B cell (primary cell): ENCODE measurements at regions not wholly inside any gene's neighbourhood (a gene's known extent, or its start where the extent isn't known, plus 50 kb on each side); places are given as distances from the start of the nearest gene placed in this dataset.

Source experiments
- ATAC-seq: fragments of 200-7000 bp; cut with Tn5 transposase; one replicate; pipeline ENCODE4 v1.10.0; 2021; ENCODE audit warnings: low read depth, mild to moderate bottlenecking, moderate number of reproducible peaks, moderate library complexity
- CTCF ChIA-PET: fragments of 350-600 bp; sonication (Branson Sonifier 250); formaldehyde crosslinking; loops from one replicate; lab custom pipeline; 2021; ENCODE audit warnings: antibody characterized with exemption, inconsistent platforms; lab: Charles Lee
- POLR2A ChIA-PET: fragments of 350-600 bp; sonication (Branson Sonifier 250); formaldehyde crosslinking; loops from one replicate; lab custom pipeline; 2021; ENCODE audit warnings: antibody characterized with exemption; lab: Charles Lee
- DNase-seq: peaks from one replicate; pipeline ENCODE4 v3.0.0; 2013
- H2AFZ ChIP-seq: 2 replicates; pipeline ENCODE4 v1.6.1; 2012; ENCODE audit warnings: mild to moderate bottlenecking, low read depth, low read length; ENCODE audit not compliant: insufficient read depth, poor library complexity, severe bottlenecking
- H3K27ac ChIP-seq, 2 donors: 1 replicate in 1 of 2; 2 replicates in 1 of 2; pipeline ENCODE4 v1.5.1; 2012 to 2013; ENCODE audit warnings: low read length in 2 of 2, mild to moderate bottlenecking in 2 of 2, moderate library complexity in 1 of 2
- H3K27me3 ChIP-seq, 4 experiments: fragments of 200-600 bp in 1 of 4; sonication (generic) in 1 of 4; replicated peaks in 1 of 4; 1 replicate in 2 of 4; 2 replicates in 2 of 4; pipeline versions ENCODE4 v1.6.1 to v1.7.0; 2013 to 2016; ENCODE audit warnings: low read length in 3 of 4, mild to moderate bottlenecking in 2 of 4, mixed read lengths in 1 of 4, moderate library complexity in 1 of 4; ENCODE audit not compliant: insufficient read depth in 4 of 4, control insufficient read depth in 3 of 4; ENCODE audit errors: control extremely low read depth in 1 of 4
- H3K36me3 ChIP-seq, 2 experiments: replicated peaks in 1 of 2; 1 replicate in 1 of 2; 2 replicates in 1 of 2; pipeline versions ENCODE4 v1.6.1 to v1.7.1; 2013; ENCODE audit warnings: low read length in 1 of 2; ENCODE audit not compliant: insufficient read depth in 2 of 2, control insufficient read depth in 1 of 2; ENCODE audit errors: control extremely low read depth in 1 of 2, extremely low read depth in 1 of 2
- H3K4me1 ChIP-seq, 2 donors: fragments of 200-600 bp in 1 of 2; sonication (generic) in 1 of 2; 1 replicate in 1 of 2; 2 replicates in 1 of 2; pipeline versions ENCODE4 v1.5.1 to v1.6.1; 2013 to 2017; ENCODE audit warnings: low read length in 2 of 2; ENCODE audit not compliant: control insufficient read depth in 2 of 2, insufficient read depth in 2 of 2
- H3K4me2 ChIP-seq: replicated peaks from 2 replicates; pipeline ENCODE3; 2012; ENCODE audit warnings: mild to moderate bottlenecking, low read depth, low read length; ENCODE audit not compliant: poor library complexity, severe bottlenecking
- H3K4me3 ChIP-seq, 5 experiments: fragments of 200-600 bp in 1 of 5; sonication (generic) in 1 of 5; 1 replicate in 3 of 5; 2 replicates in 2 of 5; pipeline versions ENCODE4 v1.5.1 to v1.7.0; 2011 to 2016; ENCODE audit warnings: low read length in 4 of 5, mild to moderate bottlenecking in 4 of 5, low read depth in 2 of 5, control low read depth in 1 of 5, moderate library complexity in 1 of 5; ENCODE audit not compliant: insufficient read depth in 1 of 5; ENCODE audit errors: control extremely low read depth in 1 of 5, extremely low read depth in 1 of 5
- H3K79me2 ChIP-seq: fragments of 200-600 bp; sonication (generic); one replicate; pipeline ENCODE4 v1.6.0; 2016; ENCODE audit warnings: low read length; ENCODE audit not compliant: control insufficient read depth, insufficient read depth
- H3K9ac ChIP-seq: fragments of 200-600 bp; sonication (generic); 2 replicates; pipeline ENCODE4 v1.6.1; 2017; ENCODE audit warnings: mild to moderate bottlenecking, low read length, moderate library complexity
- H3K9me3 ChIP-seq, 3 donors: one replicate each; pipeline versions ENCODE4 v1.6.1 to v1.7.1; 2013; ENCODE audit warnings: low read length in 2 of 3; ENCODE audit not compliant: control insufficient read depth in 2 of 3, insufficient read depth in 1 of 3; ENCODE audit errors: control extremely low read depth in 1 of 3
- H4K20me1 ChIP-seq: 2 replicates; pipeline ENCODE4 v1.6.0; 2012; ENCODE audit warnings: mild to moderate bottlenecking, low read length; ENCODE audit not compliant: insufficient read depth, control insufficient read depth, poor library complexity, severe bottlenecking
- H3K27ac Mint-ChIP-seq: one replicate; pipeline ENCODE4 v1.8.0; 2021; ENCODE audit warnings: mixed read lengths
- H3K27me3 Mint-ChIP-seq: one replicate; pipeline ENCODE4 v1.8.0; 2021; ENCODE audit warnings: mixed read lengths
- H3K4me1 Mint-ChIP-seq: one replicate; pipeline ENCODE4 v1.8.0; 2021; ENCODE audit warnings: mixed read lengths
- H3K4me3 Mint-ChIP-seq: one replicate; pipeline ENCODE4 v1.8.0; 2021; ENCODE audit warnings: mixed read lengths
- H3K9me3 Mint-ChIP-seq: one replicate; pipeline ENCODE4 v1.8.0; 2022; ENCODE audit warnings: mixed read lengths; ENCODE audit not compliant: insufficient read depth
- EZH2 ChIP-seq: IDR thresholded peaks from 2 replicates; pipeline ENCODE4 v1.6.1; 2012; ENCODE audit warnings: borderline replicate concordance, low read depth, mild to moderate bottlenecking, moderate library complexity, low read length; ENCODE audit not compliant: insufficient read depth, poor library complexity, severe bottlenecking
- WGBS: methylation state at CpG from one replicate; pipeline ENCODE4 v1.1.5; 2013; ENCODE audit warnings: missing lambda C conversion rate; ENCODE audit not compliant: insufficient coverage; 5-methylcytosine and 5-hydroxymethylcytosine counted together
- intact Hi-C: fragments of 100-400 bp; cut with micrococcal nuclease; formaldehyde crosslinking; loops from one replicate; pipeline ENCODE4 v1.10.0; 2022
- TF ChIP-seq, protein P1 (sequence below): fragments of 200-600 bp; IDR thresholded peaks from one replicate; pipeline ENCODE4 v1.8.0; 2022; ENCODE audit warnings: antibody characterized with exemption, mild to moderate bottlenecking

DNA sequence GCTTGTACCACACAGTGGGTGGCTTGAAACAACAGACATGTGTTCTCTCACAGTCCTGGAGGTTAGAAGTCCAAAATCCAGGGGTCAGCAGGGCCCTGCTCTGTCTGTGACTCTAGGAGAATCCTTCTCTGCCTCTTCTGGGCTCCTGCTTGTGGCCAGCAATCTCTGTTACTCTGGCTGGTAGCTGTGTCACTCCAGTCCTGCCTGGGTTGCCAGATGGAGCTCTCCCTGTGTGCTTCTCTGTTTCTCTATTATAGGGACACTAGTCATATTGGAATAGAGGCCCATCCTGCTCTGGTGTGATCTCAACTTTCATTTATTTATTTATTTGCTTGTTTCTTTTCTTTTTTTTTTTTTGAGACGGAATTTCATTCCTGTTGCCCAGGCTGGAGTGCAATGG is 276.6 kb upstream of the GALNT17 start:
- Histone ChIP-seq H3K27ac (no peak overlapping the region), H3K4me1 (no peaks in the 10 kb centered on the region), H3K27me3 (peaks cover 0 to 2% (median 0%) of the 10 kb centered on the region in 4 experiments), H3K9me3 (peaks cover 0 to 5% (median 0%) of the 10 kb centered on the region in 3 donors), H2AFZ (no peak overlapping the region), H3K79me2 (no peaks in the 10 kb centered on the region), H4K20me1 (no peaks in the 10 kb centered on the region), H3K4me3 (no peak overlapping the region), H3K4me2 (no peak overlapping the region), H3K36me3 (no peaks in the 10 kb centered on the region), H3K9ac (no peak overlapping the region)
- TF ChIP-seq, protein P1, sequence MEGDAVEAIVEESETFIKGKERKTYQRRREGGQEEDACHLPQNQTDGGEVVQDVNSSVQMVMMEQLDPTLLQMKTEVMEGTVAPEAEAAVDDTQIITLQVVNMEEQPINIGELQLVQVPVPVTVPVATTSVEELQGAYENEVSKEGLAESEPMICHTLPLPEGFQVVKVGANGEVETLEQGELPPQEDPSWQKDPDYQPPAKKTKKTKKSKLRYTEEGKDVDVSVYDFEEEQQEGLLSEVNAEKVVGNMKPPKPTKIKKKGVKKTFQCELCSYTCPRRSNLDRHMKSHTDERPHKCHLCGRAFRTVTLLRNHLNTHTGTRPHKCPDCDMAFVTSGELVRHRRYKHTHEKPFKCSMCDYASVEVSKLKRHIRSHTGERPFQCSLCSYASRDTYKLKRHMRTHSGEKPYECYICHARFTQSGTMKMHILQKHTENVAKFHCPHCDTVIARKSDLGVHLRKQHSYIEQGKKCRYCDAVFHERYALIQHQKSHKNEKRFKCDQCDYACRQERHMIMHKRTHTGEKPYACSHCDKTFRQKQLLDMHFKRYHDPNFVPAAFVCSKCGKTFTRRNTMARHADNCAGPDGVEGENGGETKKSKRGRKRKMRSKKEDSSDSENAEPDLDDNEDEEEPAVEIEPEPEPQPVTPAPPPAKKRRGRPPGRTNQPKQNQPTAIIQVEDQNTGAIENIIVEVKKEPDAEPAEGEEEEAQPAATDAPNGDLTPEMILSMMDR: no peak
- no peak for TF ChIP-seq EZH2
- Mint-ChIP-seq H3K27ac (no peak overlapping the region), H3K4me3 (no peak overlapping the region), H3K9me3 (peaks cover 3% of the 10 kb centered on the region), H3K27me3 (no peaks in the 10 kb centered on the region), H3K4me1 (no peaks in the 10 kb centered on the region)
- ATAC-seq: no peak
- no peak for DNase-seq
- ChIA-PET POLR2A (no interaction called here), CTCF (no interaction called here)
- intact Hi-C loops: no loop called here
- 100% methylated on average over 1 of the region's 1 CpG for WGBS

DNA sequence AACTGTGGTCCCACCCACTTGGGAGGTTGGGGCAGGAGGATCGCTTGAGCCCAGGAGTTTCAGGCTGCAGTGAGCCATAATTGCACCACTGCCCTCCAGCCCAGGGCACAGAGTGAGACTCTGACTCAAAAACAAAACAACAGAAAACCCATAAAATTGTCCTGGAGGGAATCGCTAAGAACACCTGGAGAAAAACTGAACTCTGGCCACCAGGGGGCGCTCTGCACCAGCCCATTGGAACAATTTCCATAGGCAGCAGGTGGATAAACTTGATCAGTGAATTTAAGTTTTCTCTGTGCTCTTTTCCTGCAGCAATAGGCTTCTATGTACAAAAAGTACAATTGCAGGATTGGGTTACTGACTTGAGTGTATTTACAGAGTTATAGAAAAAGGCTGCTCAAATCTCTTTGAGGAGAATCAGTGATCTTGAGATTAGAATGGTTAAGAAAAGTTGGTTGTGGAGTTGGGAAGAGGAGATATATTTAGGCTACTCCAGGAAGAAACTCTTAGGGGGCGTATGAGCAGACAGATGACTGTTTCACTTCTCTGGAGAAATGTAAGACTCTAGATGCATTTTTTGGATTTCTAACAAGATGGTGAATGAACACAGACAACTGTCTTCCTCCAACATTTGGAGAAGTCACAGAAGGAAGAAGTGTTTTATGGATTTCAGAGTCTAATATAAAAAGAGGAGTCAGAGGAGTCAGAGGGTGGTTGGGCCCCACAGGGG is 274.9 kb upstream of the GALNT17 start:
- POLR2A ChIA-PET: no interaction called here
- intact Hi-C loops: no loop called here

More for the DNA sequence above, 274.9 kb upstream of the GALNT17 start:
- Mint-ChIP-seq H3K27ac (no peak overlapping the region), H3K9me3 (peaks cover 5% of the 10 kb centered on the region), H3K4me3 (no peak overlapping the region), H3K4me1 (no peaks in the 10 kb centered on the region), H3K27me3 (no peaks in the 10 kb centered on the region)
- Histone ChIP-seq H4K20me1 (no peaks in the 10 kb centered on the region), H3K9ac (no peak overlapping the region), H3K79me2 (no peaks in the 10 kb centered on the region), H3K4me1 (no peaks in the 10 kb centered on the region), H3K4me2 (no peak overlapping the region), H2AFZ (no peak overlapping the region), H3K4me3 (no peak overlapping the region), H3K27me3 (peaks cover 0 to 2% (median 0%) of the 10 kb centered on the region in 4 experiments), H3K36me3 (no peaks in the 10 kb centered on the region), H3K27ac (no peak overlapping the region), H3K9me3 (peaks cover 0 to 5% (median 2%) of the 10 kb centered on the region in 3 donors)
- DNase-seq (peak; percentile 42), ATAC-seq (no peak)
- TF ChIP-seq, protein P1: peak; percentile 85
- no peak for TF ChIP-seq EZH2
- 24% methylated on average over 4 of the region's 4 CpGs for WGBS
- CTCF ChIA-PET: interaction anchor here (1.6 to 2.3 kb wide), 2 partner anchors 12 to 16 kb away, joined by 3 to 7 read pairs; no protein-coding TSS in a partner anchor
